GM18873 (cell line): ENCODE measurements at regions not wholly inside any gene's neighbourhood (a gene's known extent, or its start where the extent isn't known, plus 50 kb on each side); places are given as distances from the start of the nearest gene placed in this dataset.
"Not testable (repeated sequence)": the region's sequence is repeated elsewhere in the genome, so short reads cannot be mapped to it uniquely, and the experiment has no call there.

ENCODE experiments used
- ATAC-seq: cut with Tn5 transposase; IDR thresholded peaks from one replicate; pipeline ENCODE4 v1.9.1; 2021; ENCODE audit warnings: mild to moderate bottlenecking, moderate library complexity, moderate number of reproducible peaks; ENCODE audit not compliant: unreplicated experiment, low FRiP score

DNA sequence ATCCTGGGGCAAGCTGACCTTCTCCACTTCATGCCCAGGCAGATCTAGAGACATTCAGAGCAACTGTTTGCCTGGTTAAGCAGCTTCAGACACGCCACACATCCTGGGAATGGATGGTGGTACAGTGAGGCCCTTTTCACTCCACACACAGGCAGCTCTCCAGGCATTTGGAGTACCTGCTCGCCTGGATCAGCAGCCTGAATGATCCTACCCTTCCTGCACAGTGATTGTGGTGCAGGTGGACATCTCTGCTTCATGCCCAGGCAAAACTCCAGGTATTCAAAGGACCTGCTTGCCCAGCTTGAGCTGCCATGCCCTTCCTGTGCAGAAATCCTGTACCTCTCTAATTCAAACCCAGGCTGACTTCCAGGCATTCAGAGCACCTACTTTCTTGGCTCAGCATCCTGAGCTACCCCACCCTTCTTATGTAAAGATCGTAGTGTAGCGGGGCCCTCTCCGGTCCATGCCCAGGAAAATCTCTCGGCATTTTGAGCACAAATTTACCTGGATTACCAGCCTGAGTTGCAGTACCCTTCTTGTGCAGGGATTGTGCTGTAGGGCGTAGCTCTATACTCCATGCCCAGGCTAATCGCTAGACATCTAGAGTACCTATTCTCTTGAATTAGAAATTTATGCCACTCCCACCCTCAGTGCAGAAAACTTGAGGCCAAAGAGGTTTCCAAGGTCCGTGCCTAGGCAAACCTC is 972.8 kb downstream of the ANKRD7 start:
- ATAC-seq: no peak

DNA sequence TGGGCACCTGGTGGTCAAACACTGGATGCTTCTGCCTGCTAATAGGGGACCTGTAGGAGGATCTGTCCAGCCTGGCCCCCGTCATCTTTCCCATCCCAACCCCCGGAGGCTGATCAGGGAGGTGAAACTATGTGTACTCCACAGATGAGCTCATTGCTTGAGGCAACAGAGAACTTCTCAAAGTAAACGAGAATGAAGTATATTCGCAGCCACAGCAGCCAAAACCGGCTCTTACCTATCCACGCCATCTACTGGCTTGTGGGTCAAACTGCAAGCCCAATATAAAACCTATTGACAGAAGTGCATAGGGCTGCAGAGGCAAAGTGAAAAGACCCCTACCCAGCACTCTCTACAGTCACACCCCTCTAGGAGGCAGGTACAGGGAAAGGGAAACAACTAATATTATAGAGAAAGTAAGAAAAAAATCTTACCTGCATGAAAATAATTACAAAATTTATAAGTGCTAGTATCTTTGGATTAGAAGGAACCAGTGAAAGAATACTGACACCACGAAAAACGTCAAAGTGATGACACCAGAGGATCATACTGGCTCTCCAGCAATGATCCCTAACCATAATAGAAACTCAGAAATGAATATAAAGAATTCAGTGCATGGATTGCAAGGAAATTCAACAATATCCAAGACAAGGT is 973.5 kb downstream of the ANKRD7 start:
- peak; percentile 82 for ATAC-seq

DNA sequence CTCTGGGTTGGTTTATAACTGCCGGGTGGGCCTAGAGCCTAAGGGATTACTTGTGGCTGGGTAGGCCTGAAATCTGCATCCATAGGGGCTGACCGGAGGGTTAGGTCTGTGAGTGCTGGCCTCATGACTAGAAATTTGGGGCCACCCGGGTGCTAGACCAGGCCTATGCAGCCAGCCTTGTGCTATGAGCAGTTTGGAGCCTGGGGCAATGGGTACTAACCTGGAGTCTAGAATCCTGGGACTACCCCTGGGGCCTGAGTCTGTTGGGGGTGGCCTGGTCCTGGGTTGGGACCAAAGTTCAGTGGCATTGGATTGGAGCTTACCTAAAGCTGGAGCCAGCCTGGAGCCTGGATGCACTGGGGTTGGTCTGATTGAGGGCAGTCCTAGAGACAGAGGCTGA is 995.2 kb downstream of the ANKRD7 start:
- ATAC-seq: no peak

DNA sequence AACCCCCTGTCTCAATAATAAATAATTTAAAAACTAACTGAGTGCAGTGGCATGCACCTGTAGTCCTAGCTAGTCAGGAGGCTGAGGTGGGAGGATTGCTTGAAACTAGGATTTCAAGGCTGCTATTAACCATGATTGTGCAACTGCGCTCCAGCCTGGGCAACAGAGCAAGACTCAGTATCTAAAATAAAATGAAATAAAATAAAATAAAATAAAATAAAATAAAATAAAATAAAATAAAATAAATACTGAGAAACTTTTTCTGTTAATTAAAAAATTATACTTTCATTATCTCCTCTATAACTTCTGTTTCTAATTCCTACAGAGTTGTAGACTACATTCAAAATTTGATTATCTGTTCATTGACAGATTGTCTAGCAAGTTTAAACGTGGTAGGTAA is 999.4 kb downstream of the ANKRD7 start:
- no peak for ATAC-seq

DNA sequence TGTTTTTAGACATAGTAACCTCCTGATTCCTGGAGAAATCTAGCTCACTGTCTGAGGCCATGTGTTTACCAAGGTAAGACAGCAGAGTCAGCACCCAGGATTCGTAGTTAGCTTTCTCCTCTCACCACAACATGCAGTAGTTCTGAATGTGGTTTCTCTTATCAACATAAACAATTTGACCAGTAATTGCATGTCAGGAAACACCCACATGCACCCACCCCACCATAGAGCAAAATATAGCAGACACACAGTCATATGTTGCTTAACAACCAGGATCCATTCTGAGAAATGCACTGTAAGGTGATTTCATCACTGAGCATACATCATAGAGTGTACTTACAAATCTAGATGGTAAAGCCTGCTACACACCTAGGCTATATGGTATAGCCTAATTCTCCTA is 1004.0 kb downstream of the ANKRD7 start:
- no peak for ATAC-seq

DNA sequence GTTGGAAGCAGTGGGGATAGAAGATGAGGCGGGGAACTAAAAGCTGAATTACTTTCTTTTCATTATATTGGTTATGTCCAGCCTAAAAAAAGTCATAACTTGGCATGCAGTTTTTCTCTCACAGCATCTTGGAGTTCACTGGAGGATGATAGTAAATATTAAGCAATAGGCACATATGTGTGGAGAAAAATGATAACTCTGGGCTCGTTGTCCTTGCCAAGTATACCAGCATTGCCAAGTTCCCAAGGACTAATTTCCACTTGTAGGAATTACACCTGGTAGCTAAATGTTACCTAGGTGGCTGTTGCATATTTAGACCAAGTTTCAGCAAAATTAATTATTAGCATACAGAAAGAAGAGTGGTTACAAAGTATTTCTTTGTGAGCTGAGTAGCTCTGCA is 1007.6 kb downstream of the ANKRD7 start:
- no peak for ATAC-seq

DNA sequence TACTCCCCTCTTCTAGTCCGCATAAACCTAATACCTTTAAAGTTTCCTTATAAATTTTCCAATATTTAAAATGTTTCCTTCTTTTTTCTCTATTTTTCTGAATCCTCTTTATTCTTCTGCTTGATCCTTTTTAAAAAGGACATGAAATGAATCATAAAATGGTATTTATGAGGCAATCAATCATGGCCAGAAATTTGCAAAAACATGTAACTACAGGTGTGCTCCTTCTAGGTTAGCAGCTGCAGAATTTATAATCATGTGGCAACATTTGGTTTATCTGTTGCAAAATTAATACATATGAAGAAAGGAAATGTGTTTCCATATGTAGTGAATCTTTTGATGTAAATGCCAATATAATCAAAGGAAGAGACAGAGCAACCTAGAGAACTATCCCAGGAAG is 1008.5 kb downstream of the ANKRD7 start:
- ATAC-seq: no peak

DNA sequence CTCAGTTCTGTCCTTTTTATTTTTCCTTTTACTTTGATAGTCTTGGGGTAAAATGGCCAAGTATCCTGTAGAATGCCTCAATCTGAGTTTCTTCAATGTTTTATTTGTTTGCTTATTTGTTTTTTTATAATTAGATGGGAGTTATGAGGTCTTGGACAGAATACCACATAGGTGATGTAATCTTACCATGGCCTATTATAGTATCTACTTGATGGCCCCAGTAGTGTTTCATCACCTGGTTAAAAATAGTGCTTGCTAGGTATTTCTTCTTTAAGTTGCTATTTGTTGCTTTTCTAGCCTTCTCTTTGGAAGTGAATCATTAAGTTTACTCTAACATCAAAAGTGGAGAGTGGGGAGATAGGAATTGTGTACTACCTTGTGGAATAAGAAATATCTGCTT is 1020.0 kb upstream of the KCND2 start:
- no peak for ATAC-seq

DNA sequence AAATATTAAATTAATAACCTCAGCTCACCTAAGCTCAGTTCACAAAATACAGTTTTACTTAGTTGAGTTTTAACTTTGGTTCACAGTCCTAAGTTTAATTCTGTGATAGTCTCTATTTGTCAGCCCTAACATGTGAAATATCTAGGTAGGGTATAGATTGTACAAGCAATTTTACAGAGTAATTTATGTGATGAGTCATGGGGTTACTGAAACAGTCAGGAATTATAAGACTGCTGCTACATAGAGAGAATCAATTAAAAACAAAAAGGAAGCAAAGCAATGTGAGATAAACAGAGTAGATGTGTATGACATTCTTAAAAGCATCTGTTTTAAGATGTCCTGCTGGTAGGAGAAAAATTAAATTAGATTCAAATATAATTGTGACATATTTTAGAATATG is 1018.2 kb upstream of the KCND2 start:
- ATAC-seq: no peak

DNA sequence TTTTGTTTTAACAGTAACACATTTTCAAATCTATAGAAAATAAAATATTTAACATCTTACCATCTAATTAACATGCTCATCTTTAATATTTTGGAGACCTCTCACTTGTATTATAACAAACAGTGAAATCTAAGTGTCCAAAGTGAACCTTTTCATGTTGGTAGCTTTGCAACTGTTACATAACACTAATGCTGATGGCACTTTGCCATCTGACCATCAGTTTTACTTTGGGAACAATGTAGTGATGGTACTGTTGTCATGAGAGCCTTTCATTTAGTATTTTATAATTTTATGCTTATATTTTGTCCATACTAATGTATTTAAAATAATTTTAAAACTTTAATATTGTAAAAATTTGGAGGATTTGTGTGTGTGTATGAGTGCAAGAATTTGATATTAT is 1017.0 kb upstream of the KCND2 start:
- ATAC-seq: no peak

DNA sequence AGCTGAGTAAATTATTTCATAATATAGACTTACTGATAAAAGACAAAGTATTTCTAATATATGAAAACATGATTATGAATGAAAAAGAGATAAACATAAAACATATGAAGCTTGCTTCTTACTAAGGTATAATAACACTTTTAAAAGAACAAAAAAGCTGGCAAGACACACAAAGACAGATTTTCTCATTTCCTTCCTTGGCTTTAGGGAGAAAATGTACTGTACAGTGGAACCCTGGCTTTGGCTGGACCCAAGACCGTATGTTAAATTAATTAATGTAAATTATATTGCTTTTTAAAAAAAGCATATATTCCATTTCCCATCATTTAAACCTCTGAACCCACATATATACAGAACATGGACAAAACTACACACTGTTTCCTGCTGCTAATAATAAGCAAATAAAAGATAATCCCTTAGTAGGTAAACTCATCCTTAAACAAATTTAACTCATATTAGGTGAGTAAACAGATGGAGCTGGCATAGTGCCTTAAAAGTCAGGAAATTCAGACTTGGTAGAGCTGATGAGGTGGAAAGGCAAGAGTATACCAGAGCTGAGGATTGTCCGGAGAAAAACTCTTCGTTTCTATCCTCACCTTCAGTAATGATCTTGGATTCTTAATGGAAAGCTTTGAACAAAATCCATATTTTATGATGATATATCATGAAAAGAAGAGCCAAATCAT is 1016.4 kb upstream of the KCND2 start:
- no peak for ATAC-seq

DNA sequence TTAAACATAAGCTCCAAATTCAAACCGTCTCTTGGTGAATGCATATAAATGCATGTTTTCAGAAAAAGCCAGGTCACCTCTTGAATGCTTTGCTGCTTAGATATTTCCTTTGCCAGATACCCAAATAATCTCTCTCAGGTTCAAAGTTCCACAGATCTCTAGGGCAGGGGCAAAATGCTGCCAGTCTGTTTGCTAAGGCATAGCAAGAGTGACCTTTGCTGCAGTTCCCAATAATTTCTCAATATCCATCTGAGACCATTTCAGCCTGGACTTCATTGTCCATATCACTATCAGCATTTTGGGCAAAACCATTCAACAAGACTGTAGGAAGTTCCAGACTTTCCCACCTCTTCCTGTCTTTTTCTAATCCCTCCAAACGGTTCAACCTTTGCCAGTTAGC is 1006.2 kb upstream of the KCND2 start:
- ATAC-seq: not testable (repeated sequence)

DNA sequence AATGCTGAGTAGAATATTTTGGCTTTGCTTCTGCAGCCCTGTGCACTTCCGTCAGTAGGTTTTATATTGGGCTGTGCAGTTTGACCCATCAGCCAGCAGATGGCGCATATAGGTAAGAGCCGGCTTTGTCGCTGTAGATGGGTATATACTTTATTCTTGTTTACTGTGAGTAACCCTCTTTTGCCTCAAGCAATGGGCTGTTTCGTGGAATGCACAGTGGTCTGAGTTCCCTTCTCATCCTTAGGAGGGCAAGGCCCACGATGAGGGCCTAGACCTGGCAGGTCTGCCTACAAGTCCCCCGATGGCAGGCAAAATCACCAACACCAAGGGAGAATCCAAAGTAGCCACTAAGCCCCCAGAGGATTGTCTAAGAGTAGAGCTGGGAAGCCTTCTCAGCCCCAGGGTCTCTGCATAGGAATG is 1002.9 kb upstream of the KCND2 start:
- peak; percentile 97 for ATAC-seq

DNA sequence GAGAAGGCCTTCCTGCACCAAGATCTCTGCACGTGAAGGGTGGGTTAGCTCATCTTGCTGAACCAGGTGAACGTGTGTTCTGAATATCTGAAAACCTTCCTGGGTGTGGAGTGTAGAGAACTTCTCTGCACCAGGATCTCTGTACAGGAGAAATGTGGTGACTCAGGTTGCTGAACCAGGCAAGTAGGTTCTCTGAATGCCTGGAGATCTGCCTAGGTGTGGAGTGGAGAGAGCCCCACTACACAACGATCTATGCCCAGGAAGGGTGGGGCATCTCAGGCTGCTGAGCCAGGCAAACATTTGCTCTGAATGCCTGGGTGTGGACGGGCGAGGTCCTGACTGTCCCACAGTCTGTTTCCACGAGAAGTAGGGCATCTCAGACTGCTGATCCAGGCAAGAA is 1002.3 kb upstream of the KCND2 start:
- no peak for ATAC-seq

DNA sequence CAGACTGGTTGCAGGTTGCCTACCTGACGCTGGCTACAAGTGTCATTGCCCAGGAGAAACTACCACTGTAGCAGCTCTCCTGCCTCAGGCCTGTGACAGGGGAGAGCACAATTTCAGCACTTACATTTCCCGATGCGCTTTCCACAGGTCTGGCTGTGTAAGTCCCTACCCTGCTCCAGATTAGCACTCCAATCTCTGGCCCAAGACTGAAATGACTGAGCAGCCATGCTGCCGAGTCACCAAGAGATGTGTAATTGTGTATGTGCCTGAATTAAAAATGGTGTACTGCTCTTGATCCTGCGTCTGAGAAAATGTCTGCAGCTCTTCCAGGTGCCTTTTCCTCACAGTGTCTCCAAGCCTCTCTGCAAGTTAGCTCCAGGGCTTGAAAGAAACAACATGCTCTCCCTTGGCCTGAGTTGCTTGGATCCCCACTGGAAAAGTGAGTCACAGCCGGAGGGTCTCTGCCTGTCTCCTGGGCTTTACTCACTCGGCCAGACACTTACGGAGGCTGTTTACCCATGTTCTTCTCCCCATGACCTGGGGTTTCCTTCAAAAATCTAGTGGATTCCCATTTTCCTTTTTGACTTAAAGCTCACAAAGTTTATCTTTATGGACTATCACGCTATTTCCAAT is 1001.7 kb upstream of the KCND2 start:
- ATAC-seq: no peak

DNA sequence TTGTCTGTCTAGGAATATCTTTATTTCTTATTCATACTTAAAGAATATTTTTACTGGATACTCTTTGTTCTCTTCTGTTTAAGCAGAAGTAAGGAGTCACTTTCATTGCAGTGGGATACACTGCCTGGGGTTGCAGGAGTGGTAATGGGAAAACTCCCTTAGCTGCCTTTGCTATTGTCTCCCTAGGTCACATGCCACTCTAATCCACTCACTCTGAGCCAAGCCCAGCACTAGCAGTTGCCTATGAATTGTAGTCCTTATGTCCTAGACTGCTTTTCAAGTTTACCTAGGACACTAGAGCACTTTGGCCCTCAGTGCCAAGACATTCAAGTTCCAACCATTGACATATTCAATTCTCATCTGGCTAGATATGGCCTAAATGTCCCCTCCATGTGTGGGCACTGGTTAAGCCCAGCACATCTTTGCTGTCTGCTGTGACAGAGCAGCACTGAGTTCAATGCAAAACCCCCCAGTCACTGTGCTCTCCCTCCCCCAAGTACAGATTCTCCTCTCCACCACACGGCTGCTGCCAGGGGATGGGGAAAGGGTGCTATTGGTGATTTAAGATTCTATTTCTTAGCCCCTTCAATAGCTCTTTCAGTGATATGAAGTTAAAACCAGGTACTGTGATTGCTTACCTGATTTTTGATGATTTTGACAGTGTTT is 991.7 kb upstream of the KCND2 start:
- ATAC-seq: no peak

DNA sequence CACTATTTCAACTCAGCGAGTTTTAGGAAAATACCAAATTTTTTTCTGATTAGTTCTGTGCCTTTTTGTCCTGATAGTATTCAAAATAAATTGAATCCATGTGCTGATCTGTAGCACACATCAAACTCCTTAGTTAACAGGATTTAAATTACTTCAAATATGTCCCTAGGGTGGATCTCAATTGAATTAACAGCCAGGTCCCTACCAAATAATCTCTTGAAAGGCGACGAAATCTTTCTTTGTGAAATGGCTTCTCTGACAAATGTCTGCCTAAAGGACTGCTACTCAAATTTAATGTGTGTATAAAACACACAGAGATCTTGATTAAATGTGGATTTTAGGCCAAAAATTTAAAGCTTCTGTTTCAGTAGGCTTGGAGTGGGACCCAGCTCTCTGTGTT is 989.6 kb upstream of the KCND2 start:
- no peak for ATAC-seq

DNA sequence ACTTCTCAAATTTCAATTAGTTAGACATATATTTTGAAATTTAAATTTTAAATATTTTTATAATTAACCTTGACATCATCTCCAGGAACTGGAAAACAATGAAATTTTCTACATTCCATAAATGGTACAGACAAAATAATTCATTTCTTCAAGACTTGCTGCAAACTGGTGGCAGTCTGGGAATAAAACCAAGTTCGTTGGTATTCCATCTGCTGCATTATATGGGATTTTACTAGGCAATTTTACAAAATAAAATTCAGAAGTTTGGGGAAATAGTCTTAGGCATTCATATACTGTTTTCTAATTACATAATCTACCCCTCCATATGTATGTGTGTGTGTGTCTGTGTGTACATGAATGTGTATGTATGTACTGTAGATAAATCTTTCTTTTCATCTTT is 984.6 kb upstream of the KCND2 start:
- no peak for ATAC-seq

DNA sequence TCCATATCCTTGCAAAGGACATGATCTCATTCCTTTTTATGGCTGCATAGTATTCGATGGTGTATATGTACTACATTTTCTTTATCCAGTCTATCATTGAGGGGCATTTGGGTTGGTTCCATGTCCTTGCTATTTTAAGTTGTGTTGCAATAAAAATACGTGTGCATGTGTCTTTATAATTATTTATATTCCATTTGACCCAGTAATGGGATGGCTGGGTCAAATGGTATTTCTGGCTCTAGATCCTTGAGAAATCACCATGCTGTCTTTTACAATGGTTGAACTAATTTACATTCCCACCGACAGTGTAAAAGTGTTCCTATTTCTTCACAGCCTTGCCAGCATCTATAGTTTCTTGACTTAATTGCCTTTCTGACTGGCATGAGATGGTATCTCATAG is 972.6 kb upstream of the KCND2 start:
- not testable (repeated sequence) for ATAC-seq

DNA sequence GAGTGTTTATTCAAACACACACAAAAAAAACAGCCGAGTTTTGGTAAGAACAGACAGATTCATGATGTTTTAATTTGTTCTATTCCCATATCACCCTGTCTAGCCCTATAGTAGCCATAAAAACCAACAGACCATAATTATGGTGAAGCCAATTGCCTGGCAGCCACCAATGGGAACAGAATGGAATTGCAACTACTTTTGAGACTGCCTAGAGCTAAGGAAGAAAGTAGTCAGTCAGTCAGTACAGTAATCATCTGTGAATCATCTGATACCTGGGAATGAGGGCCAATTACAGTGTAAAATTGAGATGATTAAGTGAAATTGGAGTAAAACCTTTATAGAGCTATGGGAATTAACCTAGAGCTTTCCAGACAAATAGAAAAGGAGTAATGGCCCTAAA is 952.7 kb upstream of the KCND2 start:
- no peak for ATAC-seq

DNA sequence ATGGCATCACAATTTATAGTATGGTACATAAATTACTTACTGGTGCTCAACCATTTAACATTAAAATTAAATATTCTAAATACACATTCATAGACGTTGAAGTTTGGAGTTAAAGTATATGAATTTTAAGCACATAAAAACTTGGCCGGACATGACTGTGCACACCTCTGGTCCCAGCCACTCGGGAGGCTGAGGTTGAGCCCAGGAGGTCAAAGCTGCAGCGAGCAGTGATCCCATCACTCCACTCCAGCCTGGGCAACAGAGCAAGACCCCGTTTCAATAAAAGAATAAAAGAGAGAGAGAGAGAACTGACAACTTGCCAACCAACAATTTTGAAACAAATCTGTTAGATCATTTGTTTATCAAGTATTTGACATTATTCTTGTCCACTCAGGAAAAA is 943.3 kb upstream of the KCND2 start:
- ATAC-seq: no peak
